ENCODE measurements at regions not wholly inside any gene's neighbourhood (a gene's known extent, or its start where the extent isn't known, plus 50 kb on each side); places are given as distances from the start of the nearest gene placed in this dataset.

DNA sequence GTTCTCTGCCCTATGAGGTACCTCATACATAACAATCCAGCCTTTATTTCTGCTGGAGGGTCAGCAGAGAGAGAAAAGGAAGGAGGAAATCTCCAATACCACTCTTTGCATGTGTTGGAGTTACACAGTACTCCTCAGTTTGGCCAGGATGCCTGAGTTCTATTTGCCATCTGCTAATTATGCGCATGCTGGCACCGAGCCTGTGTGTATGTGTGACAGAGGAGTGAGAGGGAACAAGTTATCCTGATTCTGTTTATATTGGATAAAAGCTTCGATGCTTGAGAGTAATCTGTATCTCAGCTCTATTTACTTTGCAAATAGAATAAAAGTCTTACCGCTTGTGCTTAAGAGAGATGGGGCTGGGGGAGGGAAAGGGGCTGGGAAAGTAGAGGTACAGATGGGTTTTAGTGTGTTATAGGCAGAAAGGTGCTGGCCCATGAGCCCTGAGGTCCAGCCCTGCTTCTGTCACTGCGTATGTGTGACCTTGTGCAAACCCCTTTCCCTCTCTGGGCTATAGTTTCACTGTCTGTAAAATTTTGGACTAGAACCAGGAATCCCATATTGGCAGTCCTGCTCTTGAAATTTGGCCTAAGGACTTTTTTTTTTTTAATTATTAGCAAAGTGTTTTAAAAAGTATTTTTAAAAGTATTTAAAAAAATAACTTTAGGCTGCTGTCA, 54.5 kb upstream of the PLXNA2 start:
- no peak for DNase-seq (ENCODE audit: low read depth)

DNA sequence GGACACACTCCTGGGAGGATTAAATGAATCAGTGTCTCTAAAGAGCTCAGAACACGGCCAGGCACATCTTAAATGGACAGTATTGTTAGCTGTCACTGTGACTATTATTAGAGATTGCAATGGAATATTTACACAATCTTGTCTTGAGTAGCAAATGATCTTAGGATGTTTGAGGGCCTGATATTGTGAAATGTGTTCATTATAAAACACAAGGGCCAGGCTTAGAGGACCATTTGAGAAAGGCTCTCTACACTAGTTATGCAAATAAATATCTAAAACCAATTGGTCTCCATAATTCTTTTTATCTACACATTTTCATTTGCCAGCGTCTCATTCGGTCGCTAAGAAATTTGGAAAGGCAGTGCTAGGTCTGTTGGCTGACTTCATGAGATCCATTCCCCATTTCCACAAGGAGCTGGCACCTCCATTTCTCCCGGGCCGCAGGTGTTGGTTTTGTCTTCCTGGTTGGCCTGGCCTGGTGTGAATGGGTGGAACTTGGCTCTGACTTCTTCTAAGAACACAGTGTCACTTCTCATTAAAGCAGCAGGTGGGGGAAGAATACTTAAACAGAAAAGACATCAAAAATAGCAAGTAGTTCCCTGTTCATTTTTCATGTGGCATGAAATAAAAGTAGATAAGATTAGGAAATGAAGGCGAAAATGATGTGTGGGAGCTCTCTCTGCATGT, 56.0 kb upstream of the PLXNA2 start:
- DNase-seq (ENCODE audit: low read depth): no peak

DNA sequence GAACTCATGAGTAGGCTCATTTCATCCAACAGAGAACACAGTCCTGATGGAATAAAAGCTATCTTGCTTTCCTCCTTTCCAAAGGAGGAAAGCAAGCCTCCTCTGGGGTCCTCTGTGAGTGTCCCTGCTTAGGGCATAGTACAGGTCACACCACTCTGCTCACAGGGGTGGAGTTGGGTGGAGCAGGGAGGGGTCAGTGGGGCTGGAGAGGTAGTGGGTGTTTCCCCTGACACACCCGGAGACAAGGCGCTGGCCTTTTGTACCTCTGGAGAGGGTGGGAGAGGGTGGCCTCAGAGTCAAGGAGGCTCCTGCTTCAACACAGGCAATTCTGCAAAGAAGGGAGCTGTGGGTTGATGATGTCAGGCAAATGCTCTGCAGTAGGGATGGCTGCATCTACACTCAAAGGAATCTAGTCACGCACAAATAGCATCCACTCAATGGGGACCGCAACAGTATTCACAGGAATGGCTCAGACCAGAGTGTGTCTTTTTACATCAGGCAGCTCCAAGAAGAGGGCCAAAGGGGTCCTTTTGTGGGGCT, 58.6 kb upstream of the PLXNA2 start:
- DNase-seq (ENCODE audit: low read depth): no peak

- DNase-seq (ENCODE audit: low read depth): no peak
Observed at GRCh38 chr1:208303743-208304712, 59.8 kb upstream of the PLXNA2 start.

DNA sequence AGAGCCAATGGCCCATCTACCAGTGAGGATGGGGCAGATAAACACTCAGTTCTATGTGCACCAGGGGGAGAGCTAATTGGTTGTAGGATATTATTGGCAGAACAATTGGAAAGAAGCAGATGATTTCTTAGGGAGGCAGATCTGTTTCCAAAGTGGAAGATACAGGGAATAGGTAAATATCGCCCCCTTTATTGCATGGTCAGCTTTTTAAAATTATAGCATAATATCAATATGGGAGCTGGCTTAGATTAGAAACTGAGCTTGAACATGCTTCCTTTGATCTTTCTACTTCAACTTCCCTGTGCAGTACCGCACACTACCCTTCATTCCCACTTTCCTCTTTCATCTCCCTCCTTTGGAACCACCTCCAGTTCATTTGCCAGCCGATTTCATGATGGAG, 64.0 kb upstream of the PLXNA2 start:
- no peak for DNase-seq (ENCODE audit: low read depth)

- DNase-seq (ENCODE audit: low read depth): no peak
Observed at GRCh38 chr1:208309771-208310170, 65.6 kb upstream of the PLXNA2 start.

- no peak for DNase-seq (ENCODE audit: low read depth)
Observed at GRCh38 chr1:208312706-208313105, 68.5 kb upstream of the PLXNA2 start.

DNA sequence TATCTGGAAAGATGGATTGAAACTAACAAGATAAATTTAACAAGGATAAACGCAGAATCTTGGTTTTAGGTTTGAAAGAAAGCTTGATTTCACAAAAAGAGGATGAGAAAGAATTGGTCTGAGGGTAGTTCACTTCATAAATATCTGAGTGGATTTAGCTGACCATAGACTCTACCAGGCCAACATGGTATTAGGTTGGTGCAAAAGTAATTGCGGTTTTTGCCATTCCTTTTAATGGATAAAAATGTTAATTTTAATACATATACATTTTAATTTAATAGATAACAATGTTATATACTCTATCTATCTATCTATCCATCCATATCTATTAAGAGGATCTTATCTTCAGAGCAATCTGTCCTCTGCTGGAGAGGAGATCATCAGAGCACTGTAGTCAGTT, 70.2 kb upstream of the PLXNA2 start:
- DNase-seq (ENCODE audit: low read depth): no peak

GRCh38 chr1:208318150-208318734, 74.1 kb upstream of the PLXNA2 start:
- DNase-seq (ENCODE audit: low read depth): no peak

DNA sequence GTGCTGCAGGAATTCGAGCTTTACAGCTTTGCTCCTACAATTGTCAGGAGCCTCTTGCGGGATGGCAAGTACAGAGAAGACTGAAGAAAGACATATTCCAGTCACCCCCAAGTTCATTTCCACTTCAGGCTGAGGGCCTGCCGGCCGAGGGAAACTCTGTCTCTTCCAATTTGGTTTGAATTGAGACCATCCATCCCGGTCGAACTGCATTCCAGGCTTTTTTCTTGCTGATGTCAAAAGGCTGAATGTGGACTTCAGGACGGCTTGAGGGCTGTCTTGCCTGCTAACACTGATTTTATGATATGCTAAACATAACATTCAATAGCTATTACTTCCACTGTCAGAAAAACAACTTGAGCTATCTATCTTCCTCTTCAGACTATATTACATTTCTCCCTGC, 79.8 kb upstream of the PLXNA2 start:
- no peak for DNase-seq (ENCODE audit: low read depth)

GRCh38 chr1:208326033-208326432, 81.8 kb upstream of the PLXNA2 start:
- DNase-seq (ENCODE audit: low read depth): no peak

- no peak for DNase-seq (ENCODE audit: low read depth)
Observed at GRCh38 chr1:208329300-208329699, 85.1 kb upstream of the PLXNA2 start.

GRCh38 chr1:208332036-208332773, 88.0 kb upstream of the PLXNA2 start:
- DNase-seq (ENCODE audit: low read depth): no peak

GRCh38 chr1:208332774-208333126, 88.6 kb upstream of the PLXNA2 start:
- no peak for DNase-seq (ENCODE audit: low read depth)

- DNase-seq (ENCODE audit: low read depth): no peak
Observed at GRCh38 chr1:208333676-208334075, 89.5 kb upstream of the PLXNA2 start.

DNA sequence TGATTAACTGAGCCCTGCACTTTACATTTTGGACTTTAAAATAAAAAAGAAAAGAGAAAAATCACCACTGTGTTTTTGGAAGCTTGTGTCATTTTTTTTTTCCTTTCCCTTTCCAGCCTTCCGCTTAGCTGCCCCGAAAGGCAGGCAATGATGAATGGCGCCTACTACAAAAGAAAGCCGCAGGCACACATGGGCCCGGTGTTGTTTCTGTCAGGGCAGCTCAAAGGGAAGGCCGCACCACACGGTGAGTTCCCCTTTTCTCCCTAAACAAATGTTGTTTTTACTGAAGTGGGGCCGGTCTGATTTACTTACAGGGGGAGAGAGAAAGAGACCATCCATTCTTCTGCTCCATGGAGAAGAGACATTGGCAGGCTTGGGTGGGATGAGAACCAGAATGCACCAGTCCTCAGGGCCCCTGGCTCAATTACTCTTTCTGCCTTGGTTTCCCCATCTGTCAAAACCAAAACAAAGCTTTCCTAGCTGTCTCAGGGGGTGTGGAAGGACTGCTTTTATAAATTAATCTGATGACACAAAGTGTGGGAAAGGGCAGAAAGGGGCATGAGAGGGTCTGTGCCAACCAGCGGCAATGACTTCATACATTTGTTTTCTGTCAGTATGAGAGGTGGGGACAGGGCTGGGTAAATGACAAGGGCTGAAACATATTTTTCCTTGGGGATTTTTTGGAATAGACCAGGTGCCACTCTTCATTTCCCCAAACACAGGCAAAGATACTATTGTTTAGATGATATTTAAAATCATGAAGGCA, 91.4 kb upstream of the PLXNA2 start:
- DNase-seq (ENCODE audit: low read depth): no peak

GRCh38 chr1:208336137-208336518, 91.9 kb upstream of the PLXNA2 start:
- no peak for DNase-seq (ENCODE audit: low read depth)

- DNase-seq (ENCODE audit: low read depth): no peak
Observed at GRCh38 chr1:208339911-208340310, 95.7 kb upstream of the PLXNA2 start.

GRCh38 chr1:208343226-208343625, 99.0 kb upstream of the PLXNA2 start:
- no peak for DNase-seq (ENCODE audit: low read depth)

GRCh38 chr1:208344202-208344857, 100.1 kb upstream of the PLXNA2 start:
- no peak for DNase-seq (ENCODE audit: low read depth)

All from stimulated activated CD8-positive, alpha-beta memory T cell treated with anti-CD3 and anti-CD28 coated beads, Interleukin-15, amount 100 ng/mL, for 1 hour (primary cell).